Fibroblast of upper back skin (primary cell): ENCODE measurements at regions not wholly inside any gene's neighbourhood (a gene's known extent, or its start where the extent isn't known, plus 50 kb on each side); places are given as distances from the start of the nearest gene placed in this dataset.
"Not testable (repeated sequence)": the region's sequence is repeated elsewhere in the genome, so short reads cannot be mapped to it uniquely, and the experiment has no call there.

Experiments used
- DNase-seq: peaks from one replicate; pipeline ENCODE4 v3.0.0-alpha.2; 2013

DNA sequence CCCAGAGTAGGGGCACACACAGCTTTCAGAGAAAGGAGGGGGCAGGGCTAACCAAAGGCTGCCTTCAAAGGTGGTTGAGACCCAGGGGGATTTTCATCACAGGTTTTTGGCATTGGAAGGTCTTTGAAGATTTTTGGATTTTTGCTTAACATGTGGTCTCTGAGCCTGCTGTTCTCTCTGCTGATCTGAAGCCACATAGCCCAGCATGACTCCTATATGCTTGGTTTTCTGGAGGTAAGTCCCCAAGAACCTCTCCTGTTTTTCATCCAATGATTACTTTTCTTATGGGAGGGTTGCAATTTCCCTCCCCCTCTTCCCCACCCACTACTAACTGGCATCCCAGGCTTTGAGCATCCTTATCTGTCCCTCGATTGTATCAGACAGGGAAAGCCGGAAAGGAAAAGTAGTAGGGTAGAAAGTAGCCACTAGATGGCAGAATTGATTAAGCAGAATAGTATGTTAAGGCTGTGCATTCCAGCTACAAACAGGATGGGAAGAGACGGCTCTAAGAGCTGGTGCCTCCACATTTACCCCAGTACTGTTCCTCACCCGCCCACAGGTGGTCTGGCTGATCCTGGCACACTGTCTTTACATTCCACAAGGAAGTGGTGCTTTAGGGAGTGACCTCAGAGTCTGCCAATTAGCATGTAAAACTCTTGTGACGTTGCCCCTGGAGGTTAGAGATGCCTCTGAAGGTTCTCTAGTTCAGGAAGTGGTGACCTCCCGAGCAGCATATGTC, 218.9 kb upstream of the EDNRB start:
- DNase-seq, result peak; percentile 73

GRCh38 chr13:78136966-78137365, 218.3 kb upstream of the EDNRB start:
- DNase-seq, result no peak

DNA sequence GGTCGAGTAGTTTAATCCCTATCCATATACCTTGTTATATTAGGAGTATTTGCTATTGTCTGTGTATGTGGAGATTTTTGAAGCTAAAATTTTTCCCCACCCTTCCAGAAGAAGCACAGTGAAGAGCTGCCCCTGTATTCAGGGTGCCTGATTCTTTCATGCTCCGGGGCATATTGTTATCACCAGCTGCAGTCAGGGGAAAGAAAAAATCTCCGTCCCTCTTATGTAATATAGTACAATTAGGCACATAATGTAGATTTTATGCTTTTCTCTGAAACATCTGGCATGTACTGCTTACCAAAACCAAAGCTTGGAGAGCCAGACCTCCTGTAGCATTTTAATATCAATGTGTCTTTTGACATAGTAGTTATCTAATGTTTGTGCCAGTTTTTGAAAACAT, 214.9 kb upstream of the EDNRB start:
- DNase-seq, result no peak

- no peak for DNase-seq
These were observed 213.2 kb upstream of the EDNRB start for GRCh38 chr13:78131811-78132210.

DNA sequence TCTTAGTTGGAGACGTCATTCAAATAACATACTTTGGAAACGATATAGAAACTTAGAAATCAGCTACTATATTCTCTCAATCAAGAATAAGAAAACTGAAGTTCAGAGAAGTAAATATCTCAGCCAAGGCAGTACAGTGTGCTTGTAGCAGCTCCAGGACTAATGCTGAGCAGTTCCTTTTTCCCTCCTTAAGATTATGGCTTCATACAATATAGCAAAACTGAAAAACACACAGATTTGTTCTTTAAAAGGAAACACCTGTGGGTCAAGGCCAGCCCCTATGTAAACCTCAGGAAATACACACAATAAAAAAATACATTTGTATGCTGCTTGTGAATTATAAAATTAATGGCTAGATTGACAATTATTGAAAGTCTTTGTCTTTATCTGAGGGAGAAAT, 212.7 kb upstream of the EDNRB start:
- DNase-seq, result no peak

- DNase-seq, result no peak
These were observed 211.2 kb upstream of the EDNRB start for GRCh38 chr13:78129823-78130222.

- no peak for DNase-seq
These were observed 210.7 kb upstream of the EDNRB start for GRCh38 chr13:78129359-78129758.

GRCh38 chr13:78121459-78122348, 203.1 kb upstream of the EDNRB start:
- DNase-seq, result peak; percentile 62

- DNase-seq, result no peak
These were observed 202.4 kb upstream of the EDNRB start for GRCh38 chr13:78121001-78121400.

- not testable (repeated sequence) for DNase-seq
These were observed 201.5 kb upstream of the EDNRB start for GRCh38 chr13:78120144-78120543.

GRCh38 chr13:78117070-78117469, 198.4 kb upstream of the EDNRB start:
- DNase-seq, result not testable (repeated sequence)

DNA sequence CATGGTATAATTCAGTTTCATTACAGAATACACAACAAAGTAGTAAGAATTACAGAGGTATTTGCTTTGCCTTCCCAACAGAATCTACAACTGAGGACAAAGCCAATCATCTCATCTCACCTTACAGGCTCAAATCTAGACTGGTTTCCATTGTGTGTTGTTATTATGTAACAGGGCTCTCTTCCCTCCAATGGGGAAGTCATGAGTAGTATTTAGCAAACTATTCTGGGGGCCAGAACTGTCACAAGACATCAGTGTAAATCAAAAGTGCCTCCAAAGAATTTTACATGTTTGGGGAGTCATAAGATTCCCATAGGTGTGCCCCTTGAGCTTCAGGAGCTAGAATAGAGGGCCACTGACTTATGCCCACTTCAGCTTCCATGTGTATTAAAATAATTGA, 187.0 kb upstream of the EDNRB start:
- no peak for DNase-seq

- DNase-seq, result no peak
These were observed 185.3 kb upstream of the EDNRB start for GRCh38 chr13:78103936-78104335.

GRCh38 chr13:78102741-78103140, 184.1 kb upstream of the EDNRB start:
- no peak for DNase-seq

GRCh38 chr13:78102121-78102677, 183.6 kb upstream of the EDNRB start:
- DNase-seq, result peak; percentile 70

DNA sequence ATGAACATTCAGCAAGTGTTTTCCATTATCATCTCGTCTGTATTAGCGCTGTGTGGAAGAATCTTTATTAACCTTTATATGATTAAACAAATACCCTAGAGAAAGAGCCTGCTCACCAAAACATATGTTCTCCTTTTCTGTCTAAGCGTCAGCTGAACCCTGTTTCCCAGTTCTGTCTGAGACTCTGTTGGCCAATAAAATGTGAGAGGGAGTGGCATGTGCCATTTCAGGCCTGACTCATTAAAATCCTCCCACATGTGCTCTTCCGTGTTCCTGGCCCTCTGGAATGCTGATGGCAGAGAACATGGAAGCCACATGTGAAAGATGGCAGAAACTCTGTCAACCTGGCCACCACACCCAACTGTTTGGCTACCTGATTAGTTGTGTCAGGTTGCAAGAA, 181.9 kb upstream of the EDNRB start:
- no peak for DNase-seq

GRCh38 chr13:78098249-78098648, 179.6 kb upstream of the EDNRB start:
- no peak for DNase-seq

DNA sequence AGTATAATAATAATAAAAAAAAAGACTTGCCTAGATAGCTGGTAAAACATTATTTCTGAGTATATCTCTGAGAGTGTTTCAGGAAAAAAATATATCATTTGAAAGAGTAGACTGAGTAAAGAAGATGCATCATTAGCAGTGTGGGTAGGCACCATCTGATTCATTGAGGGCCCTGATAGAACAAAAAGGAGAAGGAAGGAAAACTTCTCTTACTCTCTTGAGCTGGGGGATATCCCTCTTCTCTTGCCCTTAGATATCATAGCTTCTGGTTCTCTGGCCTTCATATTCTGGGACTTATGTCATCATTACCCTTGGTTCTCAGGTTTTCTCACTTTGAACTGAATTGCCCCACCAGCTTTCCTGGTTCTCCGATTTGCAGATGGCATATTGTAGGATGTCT, 177.6 kb upstream of the EDNRB start:
- no peak for DNase-seq

DNA sequence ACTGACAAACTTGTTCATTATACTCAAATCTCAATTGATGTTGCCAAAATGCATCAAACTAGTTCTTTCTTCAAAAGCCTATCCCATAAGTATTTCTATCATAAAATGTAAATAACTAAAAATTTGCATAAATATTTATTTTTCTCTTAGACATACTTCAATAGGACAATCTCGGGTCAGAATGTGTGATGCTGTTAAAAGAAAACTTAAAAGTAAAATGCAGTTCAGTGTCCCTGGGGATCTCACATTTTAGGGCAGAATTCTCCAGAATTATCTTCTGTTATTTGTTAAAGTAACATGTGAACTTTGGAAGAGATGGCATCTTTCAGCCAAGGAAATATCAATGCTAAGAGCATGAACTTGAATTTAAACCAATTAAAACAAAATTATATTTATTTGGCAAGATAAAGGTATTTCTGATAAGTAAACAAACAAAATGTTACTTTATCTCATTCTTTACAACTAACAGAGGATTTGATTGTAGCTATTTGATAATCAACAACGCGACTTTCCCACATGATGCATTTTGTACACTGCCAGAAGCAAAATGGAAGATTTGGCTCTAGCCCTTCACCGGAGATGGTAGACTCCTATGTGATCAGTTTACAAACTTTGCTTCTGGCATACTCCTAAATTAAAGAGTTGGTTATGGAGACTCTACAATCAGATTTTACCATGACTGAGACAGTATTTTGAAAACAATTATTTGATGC, 169.5 kb upstream of the EDNRB start:
- no peak for DNase-seq

DNA sequence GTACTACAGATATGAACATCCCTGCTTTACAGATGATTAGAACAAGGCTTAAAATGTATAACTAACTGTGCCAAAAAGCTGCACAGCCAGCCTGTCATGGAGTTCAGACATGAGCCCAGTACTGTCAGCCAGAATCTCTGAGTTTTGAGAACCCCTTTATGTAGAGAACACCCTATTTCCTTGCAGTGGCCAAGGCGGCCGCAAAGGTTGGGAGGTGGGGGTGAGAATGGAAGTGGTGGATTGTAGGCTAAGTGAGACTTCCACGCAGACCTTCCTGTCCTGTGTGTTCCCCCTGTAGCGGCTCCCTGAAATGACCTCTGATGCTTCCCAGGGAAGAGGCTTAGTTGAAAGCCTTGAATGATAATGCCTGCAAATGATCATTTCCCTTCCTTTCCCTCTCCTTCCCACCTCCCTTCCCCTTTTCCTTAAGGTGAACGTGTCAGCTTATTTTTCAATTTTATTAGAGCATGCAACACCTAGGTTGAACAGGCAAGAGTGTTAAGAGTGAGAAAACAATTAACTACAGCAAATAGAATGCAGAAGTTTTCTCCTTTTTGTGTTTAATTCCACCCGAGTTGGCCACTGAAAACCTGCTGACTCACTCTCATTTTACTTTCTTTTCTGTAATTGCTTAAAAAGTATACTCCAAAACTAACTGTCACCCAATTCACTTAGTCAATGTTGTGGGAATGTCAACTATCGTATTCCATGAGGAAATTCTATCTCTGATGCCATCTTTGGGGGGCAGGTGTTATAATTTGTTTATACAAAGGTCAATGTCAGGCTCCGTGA, 167.0 kb upstream of the EDNRB start:
- DNase-seq, result no peak

DNA sequence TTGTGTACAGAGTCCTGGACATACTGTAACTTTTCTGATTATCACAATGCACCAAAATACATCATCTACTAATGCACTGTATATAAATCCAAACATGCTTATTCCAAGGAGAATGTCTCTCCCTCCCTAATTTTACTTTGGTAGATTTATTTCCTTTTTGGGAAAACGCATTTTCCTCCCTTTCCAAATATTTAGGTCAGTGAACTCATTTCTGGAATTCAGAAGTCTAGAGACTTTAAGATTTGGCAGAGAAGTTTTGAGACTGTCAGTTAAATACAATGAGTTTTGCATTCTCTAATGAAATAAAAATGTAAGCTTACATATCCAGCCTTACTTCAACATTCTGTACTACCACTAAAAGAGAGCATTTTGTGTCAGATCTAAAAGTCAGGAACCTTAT, 165.8 kb upstream of the EDNRB start:
- no peak for DNase-seq

DNA sequence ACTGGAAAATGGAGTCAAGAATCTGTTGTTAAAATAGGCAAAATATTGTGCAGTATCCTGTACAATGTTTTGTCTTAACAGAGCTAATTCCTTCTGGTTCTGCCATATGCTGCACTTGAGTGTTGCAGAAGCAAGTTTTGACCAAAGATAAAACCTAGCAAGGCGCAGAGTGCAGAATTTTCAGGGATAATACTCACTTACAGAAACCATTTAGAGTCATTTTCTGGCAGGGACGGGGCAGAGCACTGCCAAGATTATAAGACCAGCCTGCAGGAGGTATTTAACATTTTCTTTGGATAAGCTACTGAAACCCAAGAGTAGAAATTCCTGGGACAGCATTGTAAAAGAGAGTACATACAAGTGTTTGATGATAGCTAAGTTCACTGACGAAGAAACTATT, 159.5 kb upstream of the EDNRB start:
- DNase-seq, result no peak
